ENCODE measurements at regions not wholly inside any gene's neighbourhood (a gene's known extent, or its start where the extent isn't known, plus 50 kb on each side); places are given as distances from the start of the nearest gene placed in this dataset.
A peak's percentile ranks its signal among the peaks of the same experiment; 100 is the strongest.

- H3K9me3 ChIP-seq (ENCODE audit: control insufficient read depth, low read length): peaks cover 9% of the 10 kb centered on the region
- 94 to 100% methylated on average over 3 to 4 of the region's 4 CpGs for WGBS, 2 experiments (ENCODE audit: insufficient coverage in 2 of 2)
- H3K4me3 ChIP-seq (ENCODE audit: extremely low read depth, insufficient read depth, low read length, poor library complexity, severe bottlenecking): no peak overlapping the region
- peaks cover 12% of the 10 kb centered on the region for H3K4me1 ChIP-seq (ENCODE audit: control insufficient read depth, insufficient read depth, low read length, poor library complexity, severe bottlenecking)
- H3K27ac ChIP-seq (ENCODE audit: low read depth, low read length, severe bottlenecking): no peak overlapping the region
- no peaks in the 10 kb centered on the region for H3K36me3 ChIP-seq (ENCODE audit: control insufficient read depth, insufficient read depth, low read length)
Measured at GRCh38 chr13:29903996-29904395, 53.6 kb upstream of the UBL3 start.

GRCh38 chr13:29903543-29903942 lies 53.1 kb upstream of the UBL3 start:
- H3K4me3 ChIP-seq (ENCODE audit: extremely low read depth, insufficient read depth, low read length, poor library complexity, severe bottlenecking): no peak overlapping the region
- peaks cover 12% of the 10 kb centered on the region for H3K4me1 ChIP-seq (ENCODE audit: control insufficient read depth, insufficient read depth, low read length, poor library complexity, severe bottlenecking)
- H3K27ac ChIP-seq (ENCODE audit: low read depth, low read length, severe bottlenecking): no peak overlapping the region
- no peaks in the 10 kb centered on the region for H3K36me3 ChIP-seq (ENCODE audit: control insufficient read depth, insufficient read depth, low read length)
- WGBS, 2 experiments (ENCODE audit: insufficient coverage in 2 of 2): 78 to 80% methylated on average over 1 to 2 of the region's 3 CpGs
- peaks cover 9% of the 10 kb centered on the region for H3K9me3 ChIP-seq (ENCODE audit: control insufficient read depth, low read length)

- Histone ChIP-seq H3K4me3 (ENCODE audit: extremely low read depth, insufficient read depth, low read length, poor library complexity, severe bottlenecking) (no peak overlapping the region), H3K36me3 (ENCODE audit: control insufficient read depth, insufficient read depth, low read length) (no peaks in the 10 kb centered on the region), H3K4me1 (ENCODE audit: control insufficient read depth, insufficient read depth, low read length, poor library complexity, severe bottlenecking) (peaks cover 12% of the 10 kb centered on the region), H3K9me3 (ENCODE audit: control insufficient read depth, low read length) (peaks cover 9% of the 10 kb centered on the region), H3K27ac (ENCODE audit: low read depth, low read length, severe bottlenecking) (peak overlapping the region; percentile 91)
- WGBS, 2 experiments (ENCODE audit: insufficient coverage in 2 of 2): 81 to 95% methylated on average over 3 to 4 of the region's 4 CpGs
Measured at GRCh38 chr13:29902632-29903305, 52.4 kb upstream of the UBL3 start.

GRCh38 chr13:29901710-29902631 lies 51.6 kb upstream of the UBL3 start:
- peaks cover 12% of the 10 kb centered on the region for H3K4me1 ChIP-seq (ENCODE audit: control insufficient read depth, insufficient read depth, low read length, poor library complexity, severe bottlenecking)
- no peaks in the 10 kb centered on the region for H3K36me3 ChIP-seq (ENCODE audit: control insufficient read depth, insufficient read depth, low read length)
- WGBS, 2 experiments (ENCODE audit: insufficient coverage in 2 of 2): 83 to 89% methylated on average over 6 to 9 of the region's 11 CpGs
- peaks cover 9% of the 10 kb centered on the region for H3K9me3 ChIP-seq (ENCODE audit: control insufficient read depth, low read length)
- H3K27ac ChIP-seq (ENCODE audit: low read depth, low read length, severe bottlenecking): peak overlapping the region; percentile 91
- H3K4me3 ChIP-seq (ENCODE audit: extremely low read depth, insufficient read depth, low read length, poor library complexity, severe bottlenecking): no peak overlapping the region
